Esophagus (tissue), 2 donors: ENCODE measurements at regions not wholly inside any gene's neighbourhood (a gene's known extent, or its start where the extent isn't known, plus 50 kb on each side); places are given as distances from the start of the nearest gene placed in this dataset.

Experiments
- H3K27ac ChIP-seq, 2 donors: one replicate each; pipeline ENCODE4 v1.5.1; 2013; ENCODE audit warnings: low read depth in 2 of 2, mild to moderate bottlenecking in 2 of 2, inconsistent platforms in 1 of 2, low read length in 1 of 2, moderate library complexity in 1 of 2
- H3K27me3 ChIP-seq, 2 donors: one replicate each; pipeline ENCODE4 v1.6.1; 2013; ENCODE audit warnings: low read length in 2 of 2, control low read depth in 1 of 2, mild to moderate bottlenecking in 1 of 2; ENCODE audit not compliant: insufficient read depth in 2 of 2, control insufficient read depth in 1 of 2
- H3K36me3 ChIP-seq, 2 donors: one replicate each; pipeline ENCODE4 v1.6.1; 2013; ENCODE audit warnings: low read length in 1 of 2; ENCODE audit not compliant: control insufficient read depth in 2 of 2, insufficient read depth in 2 of 2
- H3K4me1 ChIP-seq, 2 donors: one replicate each; pipeline ENCODE4 v1.6.1; 2013; ENCODE audit warnings: low read length in 1 of 2; ENCODE audit not compliant: control insufficient read depth in 2 of 2, insufficient read depth in 2 of 2
- H3K4me3 ChIP-seq, 2 donors: one replicate each; pipeline ENCODE4 v1.5.1; 2013; ENCODE audit warnings: low read length in 2 of 2, mild to moderate bottlenecking in 2 of 2, low read depth in 1 of 2, moderate library complexity in 1 of 2
- H3K9me3 ChIP-seq, 2 donors: one replicate each; pipeline ENCODE4 v1.6.1; 2013; ENCODE audit warnings: mild to moderate bottlenecking in 2 of 2, low read depth in 1 of 2, low read length in 1 of 2, moderate library complexity in 1 of 2; ENCODE audit not compliant: control insufficient read depth in 2 of 2, insufficient read depth in 1 of 2
- WGBS, 2 donors: extraction: QIAGEN DNeasy Blood & Tissue Kit; methylation state at CpG; one replicate each; pipeline ENCODE4 v1.1.7; 2013; 5-methylcytosine and 5-hydroxymethylcytosine counted together
- donor health status: healthy with polysubstance abuse.
- donor health status: Bipolar disorder and iron deficiency.

- no peak overlapping the region for H3K4me3 ChIP-seq
- no peaks in the 10 kb centered on the region for H3K27me3 ChIP-seq
- H3K27ac ChIP-seq = no peak overlapping the region
- no peaks in the 10 kb centered on the region for H3K9me3 ChIP-seq
- H3K36me3 ChIP-seq = no peaks in the 10 kb centered on the region
- WGBS, 2 donors = 90 to 92% methylated on average over 3 of the region's 3 CpGs
- H3K4me1 ChIP-seq = peaks cover 0 to 4% of the 10 kb centered on the region in 2 donors
Observed at GRCh38 chr13:109650861-109651260, 135.5 kb downstream of the IRS2 start.

- H3K9me3 ChIP-seq = no peaks in the 10 kb centered on the region
- 76 to 88% methylated on average over 3 of the region's 3 CpGs for WGBS, 2 donors
Observed at GRCh38 chr13:109649713-109650112, 136.7 kb downstream of the IRS2 start.

GRCh38 chr13:109647699-109648098 is 138.7 kb downstream of the IRS2 start:
- Histone ChIP-seq H3K4me3 (no peak overlapping the region), H3K27me3 (no peaks in the 10 kb centered on the region), H3K9me3 (no peaks in the 10 kb centered on the region), H3K27ac (no peak overlapping the region), H3K4me1 (no peaks in the 10 kb centered on the region), H3K36me3 (no peaks in the 10 kb centered on the region)
- WGBS, 2 donors = 76 to 89% methylated on average over 2 of the region's 2 CpGs

More at GRCh38 chr13:109649713-109650112, 136.7 kb downstream of the IRS2 start:
- peaks cover 0 to 1% of the 10 kb centered on the region in 2 donors for H3K4me1 ChIP-seq
- H3K27ac ChIP-seq = no peak overlapping the region
- H3K36me3 ChIP-seq = no peaks in the 10 kb centered on the region
- H3K4me3 ChIP-seq = no peak overlapping the region
- H3K27me3 ChIP-seq = no peaks in the 10 kb centered on the region

- Histone ChIP-seq H3K4me3 (no peak overlapping the region), H3K27me3 (no peaks in the 10 kb centered on the region), H3K27ac (no peak overlapping the region), H3K9me3 (no peaks in the 10 kb centered on the region), H3K4me1 (no peaks in the 10 kb centered on the region), H3K36me3 (no peaks in the 10 kb centered on the region)
- WGBS, 2 donors = 48 to 70% methylated on average over 5 of the region's 5 CpGs
Observed at GRCh38 chr13:109647053-109647452, 139.3 kb downstream of the IRS2 start.

- Histone ChIP-seq H3K36me3 (no peaks in the 10 kb centered on the region), H3K9me3 (no peaks in the 10 kb centered on the region)
- 86 to 90% methylated on average over 5 of the region's 5 CpGs for WGBS, 2 donors
Observed at GRCh38 chr13:109646423-109646822, 140.0 kb downstream of the IRS2 start.

GRCh38 chr13:109645831-109646230 is 140.6 kb downstream of the IRS2 start:
- peaks cover 2 to 3% of the 10 kb centered on the region in 2 donors for H3K9me3 ChIP-seq
- H3K4me1 ChIP-seq = no peaks in the 10 kb centered on the region
- 84 to 86% methylated on average over 6 of the region's 6 CpGs for WGBS, 2 donors
- no peak overlapping the region for H3K27ac ChIP-seq
- no peak overlapping the region for H3K4me3 ChIP-seq
- no peaks in the 10 kb centered on the region for H3K36me3 ChIP-seq
- H3K27me3 ChIP-seq = no peaks in the 10 kb centered on the region

More at GRCh38 chr13:109646423-109646822, 140.0 kb downstream of the IRS2 start:
- no peak overlapping the region for H3K27ac ChIP-seq
- H3K4me1 ChIP-seq = no peaks in the 10 kb centered on the region
- no peaks in the 10 kb centered on the region for H3K27me3 ChIP-seq
- H3K4me3 ChIP-seq = no peak overlapping the region

- H3K27me3 ChIP-seq = no peaks in the 10 kb centered on the region
Observed at GRCh38 chr13:109644956-109645355, 141.4 kb downstream of the IRS2 start.

GRCh38 chr13:109644069-109644750 is 142.2 kb downstream of the IRS2 start:
- Histone ChIP-seq H3K9me3 (peaks cover 8 to 12% of the 10 kb centered on the region in 2 donors), H3K27me3 (no peaks in the 10 kb centered on the region), H3K36me3 (peaks cover 0 to 2% of the 10 kb centered on the region in 2 donors), H3K27ac (no peak overlapping the region), H3K4me3 (no peak overlapping the region), H3K4me1 (no peaks in the 10 kb centered on the region)
- 66 to 68% methylated on average over 4 of the region's 4 CpGs for WGBS, 2 donors

More at GRCh38 chr13:109644956-109645355, 141.4 kb downstream of the IRS2 start:
- Histone ChIP-seq H3K36me3 (no peaks in the 10 kb centered on the region), H3K4me3 (no peak overlapping the region), H3K4me1 (no peaks in the 10 kb centered on the region), H3K9me3 (peaks cover 8 to 12% of the 10 kb centered on the region in 2 donors), H3K27ac (no peak overlapping the region)
- WGBS, 2 donors = 90 to 95% methylated on average over 4 of the region's 4 CpGs

- WGBS, 2 donors = 77 to 83% methylated on average over 8 of the region's 8 CpGs
- H3K36me3 ChIP-seq = peaks cover 0 to 3% of the 10 kb centered on the region in 2 donors
- peaks cover 8 to 12% of the 10 kb centered on the region in 2 donors for H3K9me3 ChIP-seq
- H3K27me3 ChIP-seq = no peaks in the 10 kb centered on the region
- no peak overlapping the region for H3K27ac ChIP-seq
- H3K4me1 ChIP-seq = no peaks in the 10 kb centered on the region
- H3K4me3 ChIP-seq = no peak overlapping the region
Observed at GRCh38 chr13:109642358-109642757, 144.0 kb downstream of the IRS2 start.

- Histone ChIP-seq H3K9me3 (peaks cover 8 to 12% of the 10 kb centered on the region in 2 donors), H3K27ac (no peak overlapping the region), H3K4me3 (no peak overlapping the region), H3K27me3 (no peaks in the 10 kb centered on the region), H3K4me1 (no peaks in the 10 kb centered on the region), H3K36me3 (peaks cover 0 to 3% of the 10 kb centered on the region in 2 donors)
- WGBS, 2 donors = 85 to 91% methylated on average over 3 of the region's 3 CpGs
Observed at GRCh38 chr13:109636736-109637135, 149.6 kb downstream of the IRS2 start.
